ENCODE measurements at regions not wholly inside any gene's neighbourhood (a gene's known extent, or its start where the extent isn't known, plus 50 kb on each side); places are given as distances from the start of the nearest gene placed in this dataset.
"Not testable (repeated sequence)": the region's sequence is repeated elsewhere in the genome, so short reads cannot be mapped to it uniquely, and the experiment has no call there.

DNA sequence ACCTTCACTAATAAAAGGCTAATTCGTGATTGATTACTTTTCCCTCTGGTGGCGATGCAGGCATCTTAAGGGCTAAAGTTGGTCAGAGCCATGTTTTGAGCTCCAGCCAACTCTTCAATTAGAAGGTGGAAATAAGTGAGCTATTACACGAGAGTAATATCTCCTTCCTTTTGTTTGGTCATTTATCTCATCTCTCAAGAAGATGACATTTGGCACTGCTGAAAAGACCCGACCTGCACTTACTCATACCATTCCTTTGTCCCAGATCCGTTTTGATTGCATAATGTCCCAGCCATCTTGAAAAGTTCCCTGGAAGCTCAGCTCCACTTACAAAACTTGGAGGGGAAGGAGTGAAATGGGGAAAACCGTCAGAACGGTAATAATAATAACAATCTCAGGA, 316.2 kb downstream of the VRK1 start:
- H3K4me3 ChIP-seq (ENCODE audit: low read depth, low read length) = no peak overlapping the region
- POLR2A ChIA-PET = no interaction called here
- CTCF ChIA-PET = no interaction called here
- DNase-seq (ENCODE audit: low read depth, low spot score) = no peak
- TF ChIP-seq, protein P1, sequence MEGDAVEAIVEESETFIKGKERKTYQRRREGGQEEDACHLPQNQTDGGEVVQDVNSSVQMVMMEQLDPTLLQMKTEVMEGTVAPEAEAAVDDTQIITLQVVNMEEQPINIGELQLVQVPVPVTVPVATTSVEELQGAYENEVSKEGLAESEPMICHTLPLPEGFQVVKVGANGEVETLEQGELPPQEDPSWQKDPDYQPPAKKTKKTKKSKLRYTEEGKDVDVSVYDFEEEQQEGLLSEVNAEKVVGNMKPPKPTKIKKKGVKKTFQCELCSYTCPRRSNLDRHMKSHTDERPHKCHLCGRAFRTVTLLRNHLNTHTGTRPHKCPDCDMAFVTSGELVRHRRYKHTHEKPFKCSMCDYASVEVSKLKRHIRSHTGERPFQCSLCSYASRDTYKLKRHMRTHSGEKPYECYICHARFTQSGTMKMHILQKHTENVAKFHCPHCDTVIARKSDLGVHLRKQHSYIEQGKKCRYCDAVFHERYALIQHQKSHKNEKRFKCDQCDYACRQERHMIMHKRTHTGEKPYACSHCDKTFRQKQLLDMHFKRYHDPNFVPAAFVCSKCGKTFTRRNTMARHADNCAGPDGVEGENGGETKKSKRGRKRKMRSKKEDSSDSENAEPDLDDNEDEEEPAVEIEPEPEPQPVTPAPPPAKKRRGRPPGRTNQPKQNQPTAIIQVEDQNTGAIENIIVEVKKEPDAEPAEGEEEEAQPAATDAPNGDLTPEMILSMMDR (IDR thresholded peaks at IDR 0.05; ENCODE audit: insufficient read depth, low read length, missing control alignments) = no peak

DNA sequence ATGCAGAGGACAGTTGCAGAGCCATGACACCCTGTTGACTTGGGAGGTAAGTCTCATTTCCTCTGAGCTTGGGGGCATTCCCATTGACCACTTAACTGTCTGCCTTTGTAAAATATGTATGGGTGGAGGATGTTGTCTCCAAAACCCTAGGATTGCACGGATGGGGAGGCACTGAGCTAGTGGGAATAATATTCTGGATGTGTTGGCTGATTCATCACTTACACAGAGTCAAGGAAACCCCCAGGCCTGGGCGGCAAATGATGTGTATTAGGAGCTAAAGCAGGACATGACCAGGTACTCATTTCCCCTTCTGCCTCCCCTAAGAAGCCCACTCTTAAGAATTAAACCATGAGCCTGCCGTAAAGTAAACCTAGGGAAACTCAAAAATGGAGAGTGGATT, 319.4 kb downstream of the VRK1 start:
- ChIA-PET CTCF (no interaction called here), POLR2A (no interaction called here)
- H3K4me3 ChIP-seq (ENCODE audit: low read depth, low read length) = no peak overlapping the region
- TF ChIP-seq, protein P1 (IDR thresholded peaks at IDR 0.05; ENCODE audit: insufficient read depth, low read length, missing control alignments) = no peak
- DNase-seq (ENCODE audit: low read depth, low spot score) = no peak

DNA sequence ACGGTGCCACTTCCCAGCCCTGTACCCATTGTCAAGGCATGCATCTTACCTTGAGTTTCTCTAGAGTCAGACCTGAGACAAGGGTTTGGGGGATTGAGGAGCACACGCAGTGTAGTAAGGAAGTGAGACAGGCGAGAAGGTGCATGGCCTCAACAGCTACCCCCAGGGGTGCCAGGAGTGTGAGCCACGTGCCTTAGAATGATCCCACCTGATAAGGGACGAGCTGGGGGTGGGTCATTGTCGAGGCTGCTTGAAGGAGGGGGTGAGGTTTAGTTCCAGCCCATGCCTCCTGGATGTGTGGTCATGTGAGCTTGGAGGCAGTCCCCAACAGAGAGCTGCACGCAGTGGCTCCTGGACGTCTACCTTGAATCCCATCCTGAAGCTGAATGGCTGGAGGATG, 320.5 kb downstream of the VRK1 start:
- TF ChIP-seq, protein P1 (IDR thresholded peaks at IDR 0.05; ENCODE audit: insufficient read depth, low read length, missing control alignments) = no peak
- DNase-seq (ENCODE audit: low read depth, low spot score) = no peak
- POLR2A ChIA-PET = no interaction called here
- CTCF ChIA-PET = no interaction called here
- no peak overlapping the region for H3K4me3 ChIP-seq (ENCODE audit: low read depth, low read length)

DNA sequence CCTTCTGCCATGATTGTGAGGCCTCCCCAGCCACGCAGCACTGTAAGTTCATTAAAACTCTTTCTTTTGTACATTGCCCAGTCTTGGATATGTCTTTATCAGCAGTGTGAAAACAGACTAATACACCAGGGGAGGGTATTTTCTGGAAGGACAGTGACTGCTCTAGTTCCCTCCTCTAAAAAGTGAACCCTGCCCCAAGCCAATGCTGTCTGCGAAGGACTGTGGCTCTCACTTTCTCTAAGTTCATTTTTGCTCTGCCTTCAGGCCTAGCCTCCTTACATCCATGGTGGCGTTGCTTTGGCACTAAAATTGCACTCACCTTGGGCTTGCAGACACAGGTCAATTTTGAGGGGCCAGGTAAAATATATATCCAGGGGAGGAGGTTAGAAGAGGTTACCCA, 323.0 kb downstream of the VRK1 start:
- ChIA-PET POLR2A (no interaction called here), CTCF (no interaction called here)
- no peak overlapping the region for H3K4me3 ChIP-seq (ENCODE audit: low read depth, low read length)
- TF ChIP-seq, protein P1 (IDR thresholded peaks at IDR 0.05; ENCODE audit: insufficient read depth, low read length, missing control alignments) = no peak
- DNase-seq (ENCODE audit: low read depth, low spot score) = no peak

DNA sequence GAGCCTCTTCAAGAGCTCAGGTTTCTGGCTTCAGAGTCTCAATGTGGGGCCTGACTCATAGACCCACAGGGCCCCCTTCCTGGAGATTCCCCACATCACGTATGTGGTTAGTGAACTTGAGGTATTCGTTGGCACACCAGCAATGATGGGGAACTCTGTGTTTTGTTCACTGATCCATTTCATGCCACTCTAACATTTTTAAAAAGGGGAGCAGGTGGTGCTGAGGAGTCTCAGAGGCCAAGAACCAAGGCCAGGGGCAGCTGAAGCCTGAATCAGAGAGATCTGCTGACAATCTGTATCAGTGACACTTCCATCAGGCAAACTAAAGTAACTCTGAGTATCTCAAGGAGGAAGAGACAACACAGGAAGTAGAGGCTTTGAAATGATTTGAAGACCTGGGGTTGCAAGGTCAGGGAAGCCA, 323.4 kb downstream of the VRK1 start:
- TF ChIP-seq, protein P1 (IDR thresholded peaks at IDR 0.05; ENCODE audit: insufficient read depth, low read length, missing control alignments) = no peak
- DNase-seq (ENCODE audit: low read depth, low spot score) = no peak
- ChIA-PET POLR2A (no interaction called here), CTCF (no interaction called here)
- H3K4me3 ChIP-seq (ENCODE audit: low read depth, low read length) = no peak overlapping the region

DNA sequence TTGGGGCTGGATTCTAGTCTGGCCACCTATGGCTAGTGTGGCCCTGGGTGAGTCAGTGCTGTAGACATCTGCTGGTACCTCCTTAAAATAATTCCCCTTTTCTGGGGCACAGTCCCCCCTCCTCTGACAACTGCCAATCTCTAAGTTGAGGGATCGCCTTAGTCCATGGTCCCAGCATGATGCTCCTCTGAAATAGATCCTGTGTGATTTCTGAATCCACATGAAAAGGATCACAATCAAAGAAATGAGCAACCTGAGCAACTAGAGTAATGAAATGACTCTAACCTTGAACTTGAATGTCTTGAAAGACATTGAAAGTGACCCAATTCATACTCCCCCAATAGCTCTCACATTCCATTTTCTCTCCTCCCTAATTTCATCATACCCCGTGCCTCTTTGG, 332.5 kb downstream of the VRK1 start:
- ChIA-PET POLR2A (no interaction called here), CTCF (no interaction called here)
- TF ChIP-seq, protein P1 (IDR thresholded peaks at IDR 0.05; ENCODE audit: insufficient read depth, low read length, missing control alignments) = no peak
- H3K4me3 ChIP-seq (ENCODE audit: low read depth, low read length) = no peak overlapping the region
- DNase-seq (ENCODE audit: low read depth, low spot score) = no peak

DNA sequence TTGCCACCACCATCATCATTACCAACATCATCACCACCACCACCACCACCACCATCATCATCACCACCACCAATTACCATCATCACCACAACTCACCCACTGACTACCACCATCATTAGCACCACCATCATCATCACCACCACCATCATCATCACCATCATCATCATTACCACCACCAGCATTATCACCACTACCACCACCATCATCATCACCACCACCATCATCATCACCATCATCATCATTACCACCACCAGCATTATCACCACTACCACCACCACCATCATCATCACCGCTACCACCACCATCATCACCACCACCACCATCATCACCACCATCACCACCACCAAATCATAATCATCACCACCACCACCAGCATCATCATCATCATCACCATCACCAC, 338.7 kb downstream of the VRK1 start:
- H3K4me3 ChIP-seq (ENCODE audit: low read depth, low read length); CTCF ChIA-PET; DNase-seq (ENCODE audit: low read depth, low spot score); POLR2A ChIA-PET: not testable (repeated sequence)

Data from AG04449 (cell line).